A549 (cell line): ENCODE measurements at regions not wholly inside any gene's neighbourhood (a gene's known extent, or its start where the extent isn't known, plus 50 kb on each side); places are given as distances from the start of the nearest gene placed in this dataset.

Experiments used
- CBX2 ChIP-seq: fragments of 200-600 bp; sonication (generic); IDR thresholded peaks from 2 replicates; pipeline ENCODE4 v1.6.1; 2016; ENCODE audit warnings: low read depth, mild to moderate bottlenecking, borderline replicate concordance
- CEBPB ChIP-seq, 2 experiments: fragments of >200 bp in 1 of 2; sonication (Bioruptor Twin) in 1 of 2; formaldehyde crosslinking in 1 of 2; IDR thresholded peaks; 2 replicates each; pipeline ENCODE4 v1.6.1; 2012 to 2016
- CHD2 ChIP-seq: fragments of 150-350 bp; IDR thresholded peaks from 2 replicates; pipeline ENCODE4 v1.6.1; 2014; ENCODE audit warnings: low read length; ENCODE audit not compliant: partially characterized antibody
- EP300 ChIP-seq, 2 experiments: fragments of >200 bp; sonication (Bioruptor Twin); formaldehyde crosslinking; IDR thresholded peaks; 2 replicates in 1 of 2; 3 replicates in 1 of 2; pipeline ENCODE4 v1.6.1; 2016 to 2017
- JUN ChIP-seq, 2 experiments: fragments of >200 bp; sonication (Bioruptor Twin); formaldehyde crosslinking; IDR thresholded peaks; 2 replicates in 1 of 2; 3 replicates in 1 of 2; pipeline ENCODE4 v1.6.1; 2016 to 2017
- KDM5A ChIP-seq: fragments of 200-600 bp; sonication (generic); IDR thresholded peaks from 2 replicates; pipeline ENCODE4 v1.6.1; 2016; ENCODE audit warnings: antibody characterized with exemption, mild to moderate bottlenecking
- MAZ ChIP-seq: fragments of 150-350 bp; IDR thresholded peaks from 2 replicates; pipeline ENCODE4 v1.6.1; 2014; ENCODE audit warnings: antibody characterized with exemption, low read depth, low read length, borderline replicate concordance
- MYC ChIP-seq: IDR thresholded peaks from 2 replicates; pipeline ENCODE4 v1.6.1; 2012; ENCODE audit warnings: mild to moderate bottlenecking, inconsistent platforms, low read length, improper control_type of control experiment, borderline replicate concordance
- POLR2A ChIP-seq: IDR thresholded peaks from 2 replicates; pipeline ENCODE4 v1.6.1; 2012; ENCODE audit warnings: mild to moderate bottlenecking, low read length
- SMC3 ChIP-seq: fragments of >200 bp; sonication (Bioruptor Twin); formaldehyde crosslinking; IDR thresholded peaks from 3 replicates; pipeline ENCODE4 v1.6.1; 2018; ENCODE audit warnings: inconsistent platforms
- TF ChIP-seq, protein P1 (sequence below): fragments of >200 bp; sonication (Bioruptor Twin); formaldehyde crosslinking; IDR thresholded peaks from 3 replicates; pipeline ENCODE4 v1.5.1; 2016
- TF ChIP-seq, protein P2 (sequence below): IDR thresholded peaks from 2 replicates; pipeline ENCODE4 v1.6.1; 2012

DNA sequence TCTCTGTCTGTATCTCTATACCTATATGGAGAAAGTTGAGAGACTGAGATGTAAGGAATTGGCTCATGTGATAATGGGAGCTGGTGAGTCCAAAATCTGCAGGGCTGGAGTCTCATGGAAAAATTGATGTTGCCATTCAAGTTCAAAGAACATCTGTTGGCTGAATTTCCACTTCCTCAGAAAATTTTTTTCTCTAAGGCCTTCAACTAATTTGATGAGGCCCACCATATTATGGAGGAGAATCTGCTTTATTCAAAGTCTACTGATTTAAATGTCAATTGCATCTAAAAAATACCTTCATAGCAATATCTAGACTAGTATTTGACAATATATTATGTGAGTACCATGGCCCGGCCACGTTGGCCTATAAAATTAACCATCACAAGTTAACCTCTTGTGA is 261.4 kb downstream of the VRK1 start:
- TF ChIP-seq POLR2A = no peak
- TF ChIP-seq, protein P1, sequence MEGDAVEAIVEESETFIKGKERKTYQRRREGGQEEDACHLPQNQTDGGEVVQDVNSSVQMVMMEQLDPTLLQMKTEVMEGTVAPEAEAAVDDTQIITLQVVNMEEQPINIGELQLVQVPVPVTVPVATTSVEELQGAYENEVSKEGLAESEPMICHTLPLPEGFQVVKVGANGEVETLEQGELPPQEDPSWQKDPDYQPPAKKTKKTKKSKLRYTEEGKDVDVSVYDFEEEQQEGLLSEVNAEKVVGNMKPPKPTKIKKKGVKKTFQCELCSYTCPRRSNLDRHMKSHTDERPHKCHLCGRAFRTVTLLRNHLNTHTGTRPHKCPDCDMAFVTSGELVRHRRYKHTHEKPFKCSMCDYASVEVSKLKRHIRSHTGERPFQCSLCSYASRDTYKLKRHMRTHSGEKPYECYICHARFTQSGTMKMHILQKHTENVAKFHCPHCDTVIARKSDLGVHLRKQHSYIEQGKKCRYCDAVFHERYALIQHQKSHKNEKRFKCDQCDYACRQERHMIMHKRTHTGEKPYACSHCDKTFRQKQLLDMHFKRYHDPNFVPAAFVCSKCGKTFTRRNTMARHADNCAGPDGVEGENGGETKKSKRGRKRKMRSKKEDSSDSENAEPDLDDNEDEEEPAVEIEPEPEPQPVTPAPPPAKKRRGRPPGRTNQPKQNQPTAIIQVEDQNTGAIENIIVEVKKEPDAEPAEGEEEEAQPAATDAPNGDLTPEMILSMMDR = no peak
- no peak for TF ChIP-seq SMC3
- no peak for TF ChIP-seq JUN (IDR thresholded peaks at IDR 0.05)
- no peak for TF ChIP-seq CBX2
- TF ChIP-seq EP300 (IDR thresholded peaks at IDR 0.05) = no peak
- no peak for TF ChIP-seq KDM5A
- TF ChIP-seq, protein P2, sequence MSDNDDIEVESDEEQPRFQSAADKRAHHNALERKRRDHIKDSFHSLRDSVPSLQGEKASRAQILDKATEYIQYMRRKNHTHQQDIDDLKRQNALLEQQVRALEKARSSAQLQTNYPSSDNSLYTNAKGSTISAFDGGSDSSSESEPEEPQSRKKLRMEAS = no peak
- TF ChIP-seq MAZ = no peak
- TF ChIP-seq CEBPB (IDR thresholded peaks at IDR 0.05) = no peak
- no peak for TF ChIP-seq CHD2
- no peak for TF ChIP-seq MYC
